Thyroid gland (tissue), 4 donors: ENCODE measurements at regions not wholly inside any gene's neighbourhood (a gene's known extent, or its start where the extent isn't known, plus 50 kb on each side); places are given as distances from the start of the nearest gene placed in this dataset.

Source experiments
- DNase-seq, 2 donors: peaks; one replicate each; pipeline ENCODE4 v3.0.0-alpha.2; 2019
- H3K27ac ChIP-seq, 3 donors: fragments of 200-600 bp; sonication (generic); 1 replicate in 2 of 3; 2 replicates in 1 of 3; pipeline ENCODE4 v1.5.1; 2016 to 2019; ENCODE audit warnings: mild to moderate bottlenecking in 1 of 3, moderate library complexity in 1 of 3
- H3K27me3 ChIP-seq: fragments of 200-600 bp; sonication (generic); one replicate; pipeline ENCODE4 v1.5.1; 2019
- H3K36me3 ChIP-seq, 2 donors: fragments of 200-600 bp; sonication (generic); one replicate each; pipeline ENCODE4 v1.5.1; 2016 to 2019
- H3K4me1 ChIP-seq, 2 donors: fragments of 200-600 bp; sonication (generic); one replicate each; pipeline ENCODE4 v1.5.1; 2017 to 2019
- H3K4me3 ChIP-seq, 3 donors: fragments of 200-600 bp; sonication (generic); replicated peaks in 1 of 3; 1 replicate in 2 of 3; 2 replicates in 1 of 3; pipeline ENCODE4 v1.5.1; 2016; ENCODE audit warnings: mild to moderate bottlenecking in 1 of 3
- H3K9me3 ChIP-seq: fragments of 200-600 bp; sonication (generic); one replicate; pipeline ENCODE4 v1.5.1; 2017
- POLR2A ChIP-seq, 2 donors: fragments of 450-650 bp; IDR thresholded peaks; one replicate each; pipeline ENCODE4 v1.6.1; 2017; ENCODE audit warnings: antibody characterized with exemption in 2 of 2, mild to moderate bottlenecking in 2 of 2, moderate library complexity in 1 of 2
- WGBS, 2 donors: methylation state at CpG; one replicate each; pipeline ENCODE4 v1.1.5; 2017; 5-methylcytosine and 5-hydroxymethylcytosine counted together
- intact Hi-C: fragments of 100-400 bp; cut with DNase I; formaldehyde crosslinking; loops from one replicate; pipeline ENCODE4 v1.15.1; 2023
- TF ChIP-seq, protein P1 (sequence below), 6 experiments: fragments of 200-600 bp in 3 of 6; fragments of 450-650 bp in 3 of 6; sonication (generic) in 3 of 6; IDR thresholded peaks; one replicate each; pipeline ENCODE4 v1.5.1; 2016 to 2019; ENCODE audit warnings: antibody characterized with exemption in 6 of 6, mild to moderate bottlenecking in 2 of 6, inconsistent platforms in 1 of 6, moderate library complexity in 1 of 6

DNA sequence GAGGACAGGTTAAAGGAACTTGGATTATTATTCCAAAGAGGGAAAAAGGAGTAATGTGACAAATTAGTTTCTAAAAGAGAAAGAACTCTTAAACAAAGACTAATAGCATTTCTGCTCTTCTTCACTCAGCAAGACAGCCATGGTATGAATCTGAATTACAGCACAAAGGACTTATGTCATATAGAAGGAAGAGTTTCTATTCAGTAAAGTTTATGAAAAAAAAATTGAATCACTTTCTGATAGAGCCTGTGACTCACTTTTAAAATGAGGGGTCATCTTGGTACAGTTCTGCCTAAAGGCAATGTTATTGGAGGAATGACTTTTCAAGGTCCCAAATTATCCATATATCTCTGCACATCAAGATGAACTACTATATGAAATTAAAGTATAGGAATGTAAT, 101.7 kb downstream of the DUSP6 start:
- H3K9me3 ChIP-seq: no peaks in the 10 kb centered on the region
- intact Hi-C loops: no loop called here

DNA sequence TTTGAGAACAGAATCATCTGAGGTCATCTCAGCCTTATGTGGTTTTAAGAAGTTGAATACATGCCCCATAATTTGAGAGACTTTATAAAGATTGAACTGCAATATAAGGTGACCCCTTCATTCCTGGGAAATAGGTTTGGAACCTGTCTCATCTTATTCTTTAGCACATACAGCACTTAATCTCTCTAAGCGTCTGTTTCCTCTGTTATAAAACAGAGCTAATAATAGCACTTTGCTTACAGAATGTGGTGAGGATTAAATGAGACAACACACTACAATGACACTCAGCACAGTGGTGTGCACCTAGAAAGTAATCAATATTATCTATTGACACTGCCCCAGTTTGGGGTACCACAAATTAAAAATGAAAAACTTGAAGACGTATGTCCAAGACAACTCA, 102.1 kb downstream of the DUSP6 start:
- no peaks in the 10 kb centered on the region for H3K9me3 ChIP-seq
- H3K4me1 ChIP-seq: peaks cover 0 to 10% of the 10 kb centered on the region in 2 donors
- no peak for DNase-seq
- intact Hi-C loops: no loop called here
- WGBS, 2 donors: 88 to 90% methylated on average over 2 of the region's 2 CpGs
- H3K27me3 ChIP-seq: no peaks in the 10 kb centered on the region
- TF ChIP-seq, protein P1, sequence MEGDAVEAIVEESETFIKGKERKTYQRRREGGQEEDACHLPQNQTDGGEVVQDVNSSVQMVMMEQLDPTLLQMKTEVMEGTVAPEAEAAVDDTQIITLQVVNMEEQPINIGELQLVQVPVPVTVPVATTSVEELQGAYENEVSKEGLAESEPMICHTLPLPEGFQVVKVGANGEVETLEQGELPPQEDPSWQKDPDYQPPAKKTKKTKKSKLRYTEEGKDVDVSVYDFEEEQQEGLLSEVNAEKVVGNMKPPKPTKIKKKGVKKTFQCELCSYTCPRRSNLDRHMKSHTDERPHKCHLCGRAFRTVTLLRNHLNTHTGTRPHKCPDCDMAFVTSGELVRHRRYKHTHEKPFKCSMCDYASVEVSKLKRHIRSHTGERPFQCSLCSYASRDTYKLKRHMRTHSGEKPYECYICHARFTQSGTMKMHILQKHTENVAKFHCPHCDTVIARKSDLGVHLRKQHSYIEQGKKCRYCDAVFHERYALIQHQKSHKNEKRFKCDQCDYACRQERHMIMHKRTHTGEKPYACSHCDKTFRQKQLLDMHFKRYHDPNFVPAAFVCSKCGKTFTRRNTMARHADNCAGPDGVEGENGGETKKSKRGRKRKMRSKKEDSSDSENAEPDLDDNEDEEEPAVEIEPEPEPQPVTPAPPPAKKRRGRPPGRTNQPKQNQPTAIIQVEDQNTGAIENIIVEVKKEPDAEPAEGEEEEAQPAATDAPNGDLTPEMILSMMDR (IDR thresholded peaks at IDR 0.05): no peak
- TF ChIP-seq POLR2A (IDR thresholded peaks at IDR 0.05): no peak
- H3K27ac ChIP-seq: no peak overlapping the region
- H3K4me3 ChIP-seq: no peak overlapping the region
- no peaks in the 10 kb centered on the region for H3K36me3 ChIP-seq

More for the DNA sequence above, 101.7 kb downstream of the DUSP6 start:
- TF ChIP-seq, protein P1 (IDR thresholded peaks at IDR 0.05): no peak
- TF ChIP-seq POLR2A (IDR thresholded peaks at IDR 0.05): no peak
- no peak for DNase-seq
- Histone ChIP-seq H3K4me1 (peaks cover 0 to 8% of the 10 kb centered on the region in 2 donors), H3K27ac (no peak overlapping the region), H3K27me3 (no peaks in the 10 kb centered on the region), H3K36me3 (no peaks in the 10 kb centered on the region), H3K4me3 (no peak overlapping the region)

DNA sequence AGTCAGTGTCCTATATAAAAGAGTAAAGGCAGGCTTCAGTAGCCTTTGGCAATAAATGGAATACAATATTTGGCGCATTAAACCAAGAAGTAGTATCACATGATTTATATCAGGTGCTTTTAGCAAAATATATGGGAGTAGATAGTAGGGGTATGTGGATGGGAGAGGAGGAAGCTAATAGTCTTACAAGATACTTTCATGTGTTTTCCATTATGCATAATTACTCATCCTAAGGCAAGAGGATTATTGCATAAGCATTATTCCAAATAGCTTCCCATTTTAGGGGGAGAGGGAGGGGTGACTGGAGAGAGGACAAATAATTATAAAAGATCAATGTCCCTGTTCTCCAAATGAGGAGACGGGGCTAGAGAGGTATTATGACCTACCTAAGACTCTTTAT, 104.3 kb downstream of the DUSP6 start:
- intact Hi-C loops: no loop called here
- Histone ChIP-seq H3K27ac (no peak overlapping the region), H3K36me3 (no peaks in the 10 kb centered on the region), H3K4me1 (peaks cover 8 to 25% of the 10 kb centered on the region in 2 donors), H3K27me3 (no peaks in the 10 kb centered on the region), H3K9me3 (no peaks in the 10 kb centered on the region), H3K4me3 (no peak overlapping the region)
- DNase-seq: no peak
- WGBS, 2 donors: 93 to 96% methylated on average over 2 of the region's 2 CpGs
- TF ChIP-seq, protein P1 (IDR thresholded peaks at IDR 0.05): no peak
- no peak for TF ChIP-seq POLR2A (IDR thresholded peaks at IDR 0.05)

DNA sequence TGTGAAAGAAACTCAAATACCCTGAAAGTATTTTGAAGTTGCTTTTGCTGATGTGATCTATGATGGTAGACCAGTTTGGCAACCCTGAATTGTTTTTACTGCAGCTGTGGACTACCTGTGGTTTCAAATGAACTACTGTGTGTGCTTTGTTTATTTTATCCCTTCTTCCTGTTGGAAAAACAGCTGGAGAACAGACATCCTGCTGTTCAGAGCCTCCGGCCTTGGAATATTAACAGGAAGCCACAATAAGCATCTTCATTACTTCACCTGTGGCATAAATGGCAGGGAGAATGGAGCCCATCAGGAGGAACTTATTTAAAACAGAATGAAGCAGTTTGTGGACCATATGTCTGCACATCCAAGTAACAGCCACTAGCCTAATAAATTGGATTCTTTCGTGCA, 104.8 kb downstream of the DUSP6 start:
- DNase-seq: no peak
- Histone ChIP-seq H3K4me3 (no peak overlapping the region), H3K27me3 (no peaks in the 10 kb centered on the region), H3K27ac (no peak overlapping the region), H3K36me3 (no peaks in the 10 kb centered on the region), H3K9me3 (no peaks in the 10 kb centered on the region), H3K4me1 (peaks cover 8 to 25% of the 10 kb centered on the region in 2 donors)
- TF ChIP-seq POLR2A (IDR thresholded peaks at IDR 0.05): no peak
- TF ChIP-seq, protein P1 (IDR thresholded peaks at IDR 0.05): no peak
- intact Hi-C loops: no loop called here
- WGBS, 2 donors: 53 to 70% methylated on average over 2 of the region's 2 CpGs

DNA sequence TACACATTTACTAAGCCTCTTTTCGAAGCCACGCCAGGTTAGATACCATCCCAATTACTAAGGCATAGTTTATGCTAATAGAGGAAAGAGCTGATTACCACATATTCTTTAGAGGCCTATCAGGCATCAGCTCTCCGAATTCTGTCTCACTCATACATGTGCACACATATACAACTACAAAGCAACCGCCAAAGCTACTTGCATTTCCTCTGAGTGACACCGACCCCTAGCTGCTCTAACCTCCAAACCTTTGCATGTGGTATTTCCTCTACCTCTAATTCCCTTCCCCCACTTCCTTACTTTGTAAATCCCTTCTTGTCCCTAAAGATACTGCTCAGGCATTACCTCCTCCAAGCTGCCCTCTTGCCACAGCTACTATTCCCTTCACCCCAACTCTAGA, 107.2 kb downstream of the DUSP6 start:
- no peaks in the 10 kb centered on the region for H3K9me3 ChIP-seq
- no peak for DNase-seq
- TF ChIP-seq, protein P1 (IDR thresholded peaks at IDR 0.05): no peak
- no peak for TF ChIP-seq POLR2A (IDR thresholded peaks at IDR 0.05)
- H3K36me3 ChIP-seq: no peaks in the 10 kb centered on the region
- 74 to 81% methylated on average over 5 of the region's 5 CpGs for WGBS, 2 donors
- H3K4me3 ChIP-seq: no peak overlapping the region
- no peak overlapping the region for H3K27ac ChIP-seq
- H3K4me1 ChIP-seq: peaks cover 8 to 25% of the 10 kb centered on the region in 2 donors
- intact Hi-C loops: no loop called here
- no peaks in the 10 kb centered on the region for H3K27me3 ChIP-seq
